Adrenal gland (tissue), 9 donors: ENCODE measurements at regions not wholly inside any gene's neighbourhood (a gene's known extent, or its start where the extent isn't known, plus 50 kb on each side); places are given as distances from the start of the nearest gene placed in this dataset.
A peak's percentile ranks its signal among the peaks of the same experiment; 100 is the strongest.

Experiments used
- DNase-seq, 7 donors: peaks; one replicate each; pipeline ENCODE4 v3.0.0-alpha.2; 2019 to 2020
- H3K27ac ChIP-seq, 5 donors: fragments of 200-600 bp; sonication (generic) in 4 of 5; 1 replicate in 3 of 5; 2 replicates in 2 of 5; pipeline versions ENCODE4 v1.5.1 to v1.8.0; 2016 to 2020; ENCODE audit warnings: mild to moderate bottlenecking in 1 of 5
- H3K27me3 ChIP-seq: fragments of 200-600 bp; 2 replicates; pipeline ENCODE4 v1.8.0; 2021
- H3K36me3 ChIP-seq, 2 donors: fragments of 200-600 bp; replicated peaks in 1 of 2; 1 replicate in 1 of 2; 2 replicates in 1 of 2; pipeline versions ENCODE4 v1.5.1 to v1.8.0; 2018 to 2022
- H3K4me1 ChIP-seq, 2 donors: fragments of 200-600 bp; replicated peaks in 1 of 2; 1 replicate in 1 of 2; 2 replicates in 1 of 2; pipeline versions ENCODE4 v1.5.1 to v1.8.0; 2018 to 2021
- H3K4me3 ChIP-seq, 4 donors: fragments of 200-600 bp; sonication (generic) in 3 of 4; one replicate each; pipeline ENCODE4 v1.5.1; 2016 to 2018
- H3K9me3 ChIP-seq, 3 donors: fragments of 200-600 bp; sonication (generic) in 1 of 3; replicated peaks in 1 of 3; 1 replicate in 2 of 3; 2 replicates in 1 of 3; pipeline versions ENCODE4 v1.5.1 to v1.8.0; 2016 to 2021
- CTCF ChIP-seq, 6 experiments: fragments of 450-650 bp in 4 of 6; fragments of 200-600 bp in 2 of 6; sonication (generic) in 1 of 6; IDR thresholded peaks; 1 replicate in 5 of 6; 2 replicates in 1 of 6; pipeline versions ENCODE4 v1.5.1 to v1.8.0; 2016 to 2021; ENCODE audit warnings: antibody characterized with exemption in 6 of 6, mild to moderate bottlenecking in 2 of 6, moderate library complexity in 1 of 6
- POLR2A ChIP-seq, 2 donors: fragments of 450-650 bp; IDR thresholded peaks; one replicate each; pipeline ENCODE4 v1.6.1; 2017; ENCODE audit warnings: antibody characterized with exemption in 2 of 2, mild to moderate bottlenecking in 2 of 2, moderate library complexity in 1 of 2
- WGBS, 4 donors: extraction: QIAGEN DNeasy Blood & Tissue Kit in 2 of 4; methylation state at CpG; one replicate each; pipeline versions ENCODE4 v1.1.5 to v1.1.7; 2013 to 2017; 5-methylcytosine and 5-hydroxymethylcytosine counted together
- intact Hi-C, 2 donors: fragments of 100-400 bp; cut with DNase I; formaldehyde crosslinking; loops; one replicate each; pipeline versions ENCODE4 v1.14.1 to v1.15.0; 2022 to 2023
- donor health status: healthy with polysubstance abuse.
- donor health status: Bipolar disorder and iron deficiency.
- donor health status: DM: yes; HTN: yes; CAD: no.
- donor health status: DM: no; HTN: no; CAD: no.
- donor health status: DM: no; HTN: no; CAD: no.

- TF ChIP-seq POLR2A (IDR thresholded peaks at IDR 0.05) (no peak), CTCF (IDR thresholded peaks at IDR 0.05) (no peak)
- H3K4me1 ChIP-seq: no peaks in the 10 kb centered on the region
- WGBS, 4 donors: 64 to 73% (median 68%) methylated on average over 4 of the region's 4 CpGs
These were observed 451.4 kb downstream of the PTPRU start for GRCh38 chr1:29687601-29688244.

DNA sequence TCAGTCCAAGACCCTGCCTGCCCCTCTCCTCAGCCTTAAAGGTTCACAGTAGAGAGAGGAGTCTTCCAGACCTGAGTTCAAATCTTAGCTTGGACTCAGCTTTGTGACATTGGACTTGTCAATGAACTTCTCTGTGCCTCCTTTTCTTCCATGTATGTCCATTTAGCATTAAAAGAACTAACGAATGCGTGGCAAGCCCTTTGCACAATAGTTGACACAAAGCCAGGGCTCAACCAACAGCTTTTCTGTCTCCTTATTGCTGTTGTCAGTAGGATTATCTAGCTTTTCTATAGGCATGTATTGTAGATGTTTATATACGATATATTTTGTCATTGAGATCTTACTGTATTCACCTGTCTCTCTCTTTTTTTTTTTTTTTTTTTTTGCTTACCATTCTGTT, 450.8 kb downstream of the PTPRU start:
- H3K36me3 ChIP-seq: no peaks in the 10 kb centered on the region
- no peaks in the 10 kb centered on the region for H3K4me1 ChIP-seq
- no peak for DNase-seq
- H3K9me3 ChIP-seq: no peaks in the 10 kb centered on the region
- WGBS, 4 donors: 57 to 81% (median 70%) methylated on average over 3 of the region's 3 CpGs
- TF ChIP-seq CTCF (IDR thresholded peaks at IDR 0.05) (no peak), POLR2A (IDR thresholded peaks at IDR 0.05) (no peak)
- no peaks in the 10 kb centered on the region for H3K27me3 ChIP-seq
- intact Hi-C loops: no loop called here
- H3K4me3 ChIP-seq: no peak overlapping the region
- no peak overlapping the region for H3K27ac ChIP-seq

More at GRCh38 chr1:29687601-29688244, 451.4 kb downstream of the PTPRU start:
- intact Hi-C loops: no loop called here
- H3K27ac ChIP-seq: no peak overlapping the region
- H3K9me3 ChIP-seq: no peaks in the 10 kb centered on the region
- H3K27me3 ChIP-seq: no peaks in the 10 kb centered on the region
- no peaks in the 10 kb centered on the region for H3K36me3 ChIP-seq
- no peak overlapping the region for H3K4me3 ChIP-seq
- DNase-seq: peak in 1 of 7 donors; percentile 63

- WGBS, 4 donors: 63 to 70% (median 65%) methylated on average over 12 to 22 of the region's 22 CpGs
- no peak for TF ChIP-seq CTCF (IDR thresholded peaks at IDR 0.05)
- TF ChIP-seq POLR2A (IDR thresholded peaks at IDR 0.05): no peak
- Histone ChIP-seq H3K36me3 (no peaks in the 10 kb centered on the region), H3K27ac (no peak overlapping the region), H3K4me3 (no peak overlapping the region), H3K9me3 (no peaks in the 10 kb centered on the region), H3K27me3 (no peaks in the 10 kb centered on the region), H3K4me1 (no peaks in the 10 kb centered on the region)
- intact Hi-C loops: no loop called here
- DNase-seq: peak in 2 of 7 donors; percentile 5 to 36
These were observed 449.9 kb downstream of the PTPRU start for GRCh38 chr1:29686012-29686930.

- H3K27ac ChIP-seq: no peak overlapping the region
- H3K4me3 ChIP-seq: no peak overlapping the region
- DNase-seq: peak in 1 of 7 donors; percentile 5
- no peaks in the 10 kb centered on the region for H3K36me3 ChIP-seq
- intact Hi-C loops: no loop called here
- no peaks in the 10 kb centered on the region for H3K4me1 ChIP-seq
- no peaks in the 10 kb centered on the region for H3K27me3 ChIP-seq
- 52 to 78% (median 73%) methylated on average over 3 of the region's 3 CpGs for WGBS, 4 donors
- TF ChIP-seq POLR2A (IDR thresholded peaks at IDR 0.05) (no peak), CTCF (IDR thresholded peaks at IDR 0.05) (no peak)
- H3K9me3 ChIP-seq: no peaks in the 10 kb centered on the region
These were observed 449.1 kb downstream of the PTPRU start for GRCh38 chr1:29685387-29685786.
